Brain microvascular endothelial cell (primary cell): ENCODE measurements at regions not wholly inside any gene's neighbourhood (a gene's known extent, or its start where the extent isn't known, plus 50 kb on each side); places are given as distances from the start of the nearest gene placed in this dataset.

Experiments used
- DNase-seq: peaks from one replicate; pipeline ENCODE4 v3.0.0-alpha.2; 2020
- H3K27ac ChIP-seq: fragments of 250-450 bp; sonication (Bioruptor Pico); 2 replicates; pipeline ENCODE4 v1.5.1; 2020; ENCODE audit warnings: mild to moderate bottlenecking, moderate library complexity
- H3K27me3 ChIP-seq: fragments of 250-450 bp; sonication (Bioruptor Pico); replicated peaks from 2 replicates; pipeline ENCODE4 v1.5.1; 2020; ENCODE audit warnings: mild to moderate bottlenecking
- H3K36me3 ChIP-seq: fragments of 250-450 bp; sonication (Bioruptor Pico); replicated peaks from 2 replicates; pipeline ENCODE4 v1.5.1; 2020; ENCODE audit warnings: mild to moderate bottlenecking
- H3K4me3 ChIP-seq: 2 replicates; pipeline ENCODE4 v1.5.1; 2011; ENCODE audit warnings: low read depth, mild to moderate bottlenecking, control low read depth, low read length, moderate library complexity
- in situ Hi-C: cut with HindIII; loops from 2 replicates; pipeline ENCODE4 v1.10.0; 2017; ENCODE audit warnings: low sequenced_read_pairs, low pct_ligation_motif_present
- TF ChIP-seq, protein P1 (sequence below): IDR thresholded peaks from 2 replicates; pipeline ENCODE4 v1.5.1; 2011; ENCODE audit warnings: low read depth, mild to moderate bottlenecking, moderate library complexity, low read length, control low read depth, inconsistent platforms; ENCODE audit errors: missing control alignments

DNA sequence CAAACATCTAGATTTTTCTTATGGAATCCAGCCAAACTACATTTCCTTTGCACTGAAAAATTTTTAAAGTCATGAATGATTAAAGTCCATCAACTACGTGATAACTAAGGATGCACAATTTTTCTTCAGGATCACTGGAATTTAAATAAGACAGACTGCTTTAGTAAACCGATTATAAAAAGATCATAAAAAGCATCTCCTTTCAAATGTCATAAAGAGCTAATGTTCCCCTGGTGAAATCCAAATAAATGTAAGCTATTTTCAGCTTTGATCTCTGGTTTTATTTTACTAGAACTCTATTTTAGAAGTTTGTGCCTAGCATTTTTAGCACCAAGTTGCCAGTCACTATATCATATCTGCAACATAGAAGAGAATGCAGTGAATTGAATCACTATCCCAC is 460.8 kb downstream of the RFC3 start:
- no peak for DNase-seq
- Histone ChIP-seq H3K27me3 (no peaks in the 10 kb centered on the region), H3K4me3 (no peak overlapping the region), H3K36me3 (no peaks in the 10 kb centered on the region), H3K27ac (no peak overlapping the region)
- in situ Hi-C loops: no loop called here
- TF ChIP-seq, protein P1, sequence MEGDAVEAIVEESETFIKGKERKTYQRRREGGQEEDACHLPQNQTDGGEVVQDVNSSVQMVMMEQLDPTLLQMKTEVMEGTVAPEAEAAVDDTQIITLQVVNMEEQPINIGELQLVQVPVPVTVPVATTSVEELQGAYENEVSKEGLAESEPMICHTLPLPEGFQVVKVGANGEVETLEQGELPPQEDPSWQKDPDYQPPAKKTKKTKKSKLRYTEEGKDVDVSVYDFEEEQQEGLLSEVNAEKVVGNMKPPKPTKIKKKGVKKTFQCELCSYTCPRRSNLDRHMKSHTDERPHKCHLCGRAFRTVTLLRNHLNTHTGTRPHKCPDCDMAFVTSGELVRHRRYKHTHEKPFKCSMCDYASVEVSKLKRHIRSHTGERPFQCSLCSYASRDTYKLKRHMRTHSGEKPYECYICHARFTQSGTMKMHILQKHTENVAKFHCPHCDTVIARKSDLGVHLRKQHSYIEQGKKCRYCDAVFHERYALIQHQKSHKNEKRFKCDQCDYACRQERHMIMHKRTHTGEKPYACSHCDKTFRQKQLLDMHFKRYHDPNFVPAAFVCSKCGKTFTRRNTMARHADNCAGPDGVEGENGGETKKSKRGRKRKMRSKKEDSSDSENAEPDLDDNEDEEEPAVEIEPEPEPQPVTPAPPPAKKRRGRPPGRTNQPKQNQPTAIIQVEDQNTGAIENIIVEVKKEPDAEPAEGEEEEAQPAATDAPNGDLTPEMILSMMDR: no peak

DNA sequence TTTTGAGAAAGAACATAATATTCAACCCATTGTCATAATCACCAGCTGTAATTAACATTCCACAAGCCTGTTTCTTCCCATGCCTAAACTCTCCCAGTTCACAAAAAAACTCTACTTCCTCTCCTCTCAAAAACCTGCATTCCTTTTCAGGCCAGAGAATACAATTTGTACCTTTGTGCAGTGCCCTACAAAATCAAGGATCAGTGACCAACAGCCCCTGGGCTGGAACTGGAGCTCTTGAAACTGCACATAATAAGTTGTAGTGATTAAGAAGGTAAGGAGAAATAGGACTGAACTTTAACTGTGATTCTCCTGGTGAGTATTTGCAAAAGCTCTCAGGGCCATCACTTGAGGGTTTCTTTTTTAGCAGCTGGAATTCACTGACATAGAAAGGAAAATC is 472.7 kb downstream of the RFC3 start:
- Histone ChIP-seq H3K36me3 (no peaks in the 10 kb centered on the region), H3K27me3 (no peaks in the 10 kb centered on the region), H3K27ac (no peak overlapping the region), H3K4me3 (no peak overlapping the region)
- no peak for DNase-seq
- TF ChIP-seq, protein P1: no peak
- in situ Hi-C loops: no loop called here

DNA sequence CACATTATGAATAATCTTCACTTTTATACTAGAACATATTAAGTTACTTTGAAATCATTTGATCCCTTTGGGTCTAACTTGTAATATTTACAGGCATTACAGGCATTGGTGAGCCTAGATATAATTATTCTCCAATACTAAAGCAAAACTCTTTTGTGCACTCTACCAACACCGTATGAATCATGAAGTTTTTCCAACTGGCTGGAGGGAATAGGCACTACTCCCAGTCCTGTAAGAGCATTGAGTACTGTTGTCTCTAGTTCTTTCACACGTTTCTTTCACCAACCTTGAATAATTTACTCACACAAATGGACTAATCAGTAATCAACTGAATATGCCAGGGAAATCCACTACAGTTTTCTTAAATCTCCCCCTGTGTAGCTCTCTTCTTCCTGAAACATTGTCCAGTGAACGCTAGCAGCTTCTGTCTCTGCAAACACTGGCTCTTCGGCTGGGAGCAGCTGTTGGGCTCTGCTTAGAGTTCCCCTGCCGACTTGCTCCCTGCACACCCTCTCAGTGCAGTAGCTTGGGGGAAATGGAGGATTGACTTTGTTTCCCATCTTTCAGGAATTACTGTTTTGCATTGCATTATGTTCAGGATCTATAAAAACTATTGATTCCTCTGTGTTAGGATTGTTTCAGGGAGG is 476.7 kb downstream of the RFC3 start:
- TF ChIP-seq, protein P1: no peak
- Histone ChIP-seq H3K36me3 (no peaks in the 10 kb centered on the region), H3K4me3 (no peak overlapping the region), H3K27ac (no peak overlapping the region), H3K27me3 (no peaks in the 10 kb centered on the region)
- in situ Hi-C loops: no loop called here
- DNase-seq: no peak

DNA sequence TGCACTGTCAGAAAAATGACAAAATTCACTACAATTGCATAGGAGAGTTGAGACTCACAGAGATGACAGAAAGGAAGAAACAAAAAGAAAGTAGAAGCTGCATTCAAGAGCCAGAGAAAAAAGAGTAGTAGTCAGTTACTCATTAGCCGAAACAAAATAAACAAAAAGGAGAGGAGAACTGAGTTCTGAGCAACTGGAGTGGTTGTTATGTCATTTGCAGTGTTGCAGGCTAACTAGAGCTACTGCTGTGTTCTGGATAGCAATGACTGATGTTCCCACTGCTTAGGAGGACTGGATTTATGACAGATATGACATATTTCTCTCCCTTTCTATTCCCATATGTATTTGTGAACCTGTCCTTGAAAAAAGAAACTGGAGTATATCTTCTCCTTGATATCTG is 482.6 kb downstream of the RFC3 start:
- no peak overlapping the region for H3K27ac ChIP-seq
- TF ChIP-seq, protein P1: no peak
- no peak overlapping the region for H3K4me3 ChIP-seq
- no peaks in the 10 kb centered on the region for H3K36me3 ChIP-seq
- in situ Hi-C loops: no loop called here
- H3K27me3 ChIP-seq: no peaks in the 10 kb centered on the region
- no peak for DNase-seq

GRCh38 chr13:34302596-34302995 is 484.6 kb downstream of the RFC3 start:
- in situ Hi-C loops: no loop called here

More at GRCh38 chr13:34302596-34302995, 484.6 kb downstream of the RFC3 start:
- H3K27ac ChIP-seq: no peak overlapping the region
- H3K36me3 ChIP-seq: no peaks in the 10 kb centered on the region
- H3K27me3 ChIP-seq: no peaks in the 10 kb centered on the region
- DNase-seq: no peak
- TF ChIP-seq, protein P1: no peak
- H3K4me3 ChIP-seq: no peak overlapping the region
